Vagina (tissue), 2 donors: ENCODE measurements at regions not wholly inside any gene's neighbourhood (a gene's known extent, or its start where the extent isn't known, plus 50 kb on each side); places are given as distances from the start of the nearest gene placed in this dataset.

Source experiments
- DNase-seq, 2 donors: peaks; one replicate each; pipeline ENCODE4 v3.0.0-alpha.2; 2017; ENCODE audit errors: extremely low spot score in 2 of 2
- H3K27ac ChIP-seq: fragments of 200-600 bp; sonication (generic); one replicate; pipeline ENCODE4 v1.5.1; 2019
- H3K27me3 ChIP-seq: fragments of 200-600 bp; sonication (generic); one replicate; pipeline ENCODE4 v1.5.1; 2019
- H3K36me3 ChIP-seq, 2 donors: fragments of 200-600 bp; sonication (generic); one replicate each; pipeline ENCODE4 v1.5.1; 2017 to 2019
- H3K4me1 ChIP-seq: fragments of 200-600 bp; sonication (generic); one replicate; pipeline ENCODE4 v1.5.1; 2019
- H3K4me3 ChIP-seq, 2 donors: fragments of 200-600 bp; sonication (generic); 1 replicate in 1 of 2; 2 replicates in 1 of 2; pipeline ENCODE4 v1.5.1; 2016 to 2019
- H3K9me3 ChIP-seq: fragments of 200-600 bp; sonication (generic); one replicate; pipeline ENCODE4 v1.5.1; 2019
- POLR2A ChIP-seq, 2 donors: fragments of 450-650 bp; IDR thresholded peaks; one replicate each; pipeline ENCODE4 v1.6.1; 2017; ENCODE audit warnings: antibody characterized with exemption in 2 of 2, mild to moderate bottlenecking in 2 of 2, moderate library complexity in 2 of 2
- POLR2AphosphoS5 ChIP-seq, 2 donors: sonication (generic); formaldehyde crosslinking; IDR thresholded peaks; one replicate each; pipeline ENCODE4 v1.9.0; 2017; ENCODE audit warnings: antibody characterized with exemption in 2 of 2, mild to moderate bottlenecking in 2 of 2, low read depth in 1 of 2; ENCODE audit not compliant: insufficient read depth in 1 of 2
- intact Hi-C: fragments of 100-400 bp; cut with DNase I; formaldehyde crosslinking; loops from one replicate; pipeline ENCODE4 v1.15.1; 2023
- TF ChIP-seq, protein P1 (sequence below), 3 experiments: fragments of 450-650 bp in 2 of 3; fragments of 200-600 bp in 1 of 3; sonication (generic) in 1 of 3; IDR thresholded peaks; one replicate each; pipeline ENCODE4 v1.5.1; 2017 to 2019; ENCODE audit warnings: antibody characterized with exemption in 3 of 3, mild to moderate bottlenecking in 2 of 3, moderate library complexity in 2 of 3

DNA sequence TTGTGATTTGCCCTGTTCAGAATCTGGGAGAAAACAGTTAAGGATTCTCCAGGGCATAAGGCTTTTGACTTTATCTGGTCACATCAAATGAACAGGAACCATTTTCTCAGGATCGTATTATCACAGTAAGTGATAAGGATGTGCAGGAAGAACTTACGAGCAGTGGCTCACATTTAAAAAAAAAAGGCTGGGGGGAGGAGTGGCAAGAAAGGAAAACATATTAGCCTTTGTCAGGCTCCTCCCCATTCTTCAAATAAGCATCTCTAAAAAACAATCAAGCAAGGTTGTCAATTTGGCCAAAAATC, 234.3 kb upstream of the TMEM161B start:
- DNase-seq = no peak
- no peaks in the 10 kb centered on the region for H3K36me3 ChIP-seq
- intact Hi-C loops = no loop called here
- no peaks in the 10 kb centered on the region for H3K27me3 ChIP-seq
- peak overlapping the region; percentile 40 to 50 for H3K4me3 ChIP-seq
- TF ChIP-seq, protein P1, sequence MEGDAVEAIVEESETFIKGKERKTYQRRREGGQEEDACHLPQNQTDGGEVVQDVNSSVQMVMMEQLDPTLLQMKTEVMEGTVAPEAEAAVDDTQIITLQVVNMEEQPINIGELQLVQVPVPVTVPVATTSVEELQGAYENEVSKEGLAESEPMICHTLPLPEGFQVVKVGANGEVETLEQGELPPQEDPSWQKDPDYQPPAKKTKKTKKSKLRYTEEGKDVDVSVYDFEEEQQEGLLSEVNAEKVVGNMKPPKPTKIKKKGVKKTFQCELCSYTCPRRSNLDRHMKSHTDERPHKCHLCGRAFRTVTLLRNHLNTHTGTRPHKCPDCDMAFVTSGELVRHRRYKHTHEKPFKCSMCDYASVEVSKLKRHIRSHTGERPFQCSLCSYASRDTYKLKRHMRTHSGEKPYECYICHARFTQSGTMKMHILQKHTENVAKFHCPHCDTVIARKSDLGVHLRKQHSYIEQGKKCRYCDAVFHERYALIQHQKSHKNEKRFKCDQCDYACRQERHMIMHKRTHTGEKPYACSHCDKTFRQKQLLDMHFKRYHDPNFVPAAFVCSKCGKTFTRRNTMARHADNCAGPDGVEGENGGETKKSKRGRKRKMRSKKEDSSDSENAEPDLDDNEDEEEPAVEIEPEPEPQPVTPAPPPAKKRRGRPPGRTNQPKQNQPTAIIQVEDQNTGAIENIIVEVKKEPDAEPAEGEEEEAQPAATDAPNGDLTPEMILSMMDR (IDR thresholded peaks at IDR 0.05) = no peak
- no peak for TF ChIP-seq POLR2A (IDR thresholded peaks at IDR 0.05)
- TF ChIP-seq POLR2AphosphoS5 (IDR thresholded peaks at IDR 0.05; ENCODE audit: insufficient read depth in 1 of 2, low read depth in 1 of 2) = no peak
- H3K27ac ChIP-seq = peak overlapping the region; percentile 60
- no peaks in the 10 kb centered on the region for H3K4me1 ChIP-seq
- H3K9me3 ChIP-seq = no peaks in the 10 kb centered on the region

- H3K27ac ChIP-seq = peak overlapping the region; percentile 60
- no peak for DNase-seq
- TF ChIP-seq, protein P1 (IDR thresholded peaks at IDR 0.05) = no peak
- TF ChIP-seq POLR2AphosphoS5 (IDR thresholded peaks at IDR 0.05; ENCODE audit: insufficient read depth in 1 of 2, low read depth in 1 of 2) = no peak
- TF ChIP-seq POLR2A (IDR thresholded peaks at IDR 0.05) = no peak
These were observed 233.8 kb upstream of the TMEM161B start for GRCh38 chr5:88502179-88503040.

GRCh38 chr5:88495810-88496209, 227.2 kb upstream of the TMEM161B start:
- H3K27me3 ChIP-seq = no peaks in the 10 kb centered on the region
- no peak for DNase-seq
- intact Hi-C loops = no loop called here
- H3K9me3 ChIP-seq = no peaks in the 10 kb centered on the region
- no peaks in the 10 kb centered on the region for H3K36me3 ChIP-seq
- H3K4me1 ChIP-seq = no peaks in the 10 kb centered on the region
- no peak overlapping the region for H3K27ac ChIP-seq
- no peak overlapping the region for H3K4me3 ChIP-seq
- TF ChIP-seq, protein P1 (IDR thresholded peaks at IDR 0.05) = no peak
- TF ChIP-seq POLR2AphosphoS5 (IDR thresholded peaks at IDR 0.05; ENCODE audit: insufficient read depth in 1 of 2, low read depth in 1 of 2) (no peak), POLR2A (IDR thresholded peaks at IDR 0.05) (no peak)

More at GRCh38 chr5:88502179-88503040, 233.8 kb upstream of the TMEM161B start:
- H3K27me3 ChIP-seq = no peaks in the 10 kb centered on the region
- intact Hi-C loops = no loop called here
- H3K36me3 ChIP-seq = no peaks in the 10 kb centered on the region
- H3K9me3 ChIP-seq = no peaks in the 10 kb centered on the region
- peak overlapping the region; percentile 40 to 50 for H3K4me3 ChIP-seq
- no peaks in the 10 kb centered on the region for H3K4me1 ChIP-seq

GRCh38 chr5:88490874-88491273, 222.2 kb upstream of the TMEM161B start:
- no peak overlapping the region for H3K27ac ChIP-seq
- H3K4me1 ChIP-seq = no peaks in the 10 kb centered on the region
- TF ChIP-seq POLR2A (IDR thresholded peaks at IDR 0.05) (no peak), POLR2AphosphoS5 (IDR thresholded peaks at IDR 0.05; ENCODE audit: insufficient read depth in 1 of 2, low read depth in 1 of 2) (no peak)
- TF ChIP-seq, protein P1 (IDR thresholded peaks at IDR 0.05) = no peak
- H3K9me3 ChIP-seq = no peaks in the 10 kb centered on the region
- no peak overlapping the region for H3K4me3 ChIP-seq
- no peaks in the 10 kb centered on the region for H3K36me3 ChIP-seq
- intact Hi-C loops = no loop called here
- DNase-seq = no peak
- no peaks in the 10 kb centered on the region for H3K27me3 ChIP-seq

DNA sequence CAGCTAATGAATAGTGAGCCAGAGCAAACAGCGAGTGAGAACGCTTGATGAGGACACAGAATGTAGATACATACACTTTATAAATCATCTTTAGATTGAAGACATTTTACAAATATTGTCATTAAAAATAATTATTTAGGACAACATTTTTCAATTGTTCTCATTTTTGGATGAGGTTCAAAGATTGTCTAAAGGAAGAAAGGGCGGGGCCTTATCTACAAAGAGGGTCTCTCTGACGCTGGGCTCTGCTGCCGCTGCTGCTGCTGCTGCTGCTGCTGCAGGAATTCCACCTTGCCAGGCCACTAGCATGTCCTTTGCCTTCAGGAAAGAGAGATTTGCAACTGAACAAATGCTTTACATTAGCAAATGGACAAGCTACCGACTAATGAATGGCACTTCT, 220.7 kb upstream of the TMEM161B start:
- Histone ChIP-seq H3K4me1 (no peaks in the 10 kb centered on the region), H3K36me3 (no peaks in the 10 kb centered on the region), H3K4me3 (no peak overlapping the region), H3K9me3 (no peaks in the 10 kb centered on the region), H3K27me3 (no peaks in the 10 kb centered on the region), H3K27ac (no peak overlapping the region)
- no peak for DNase-seq
- TF ChIP-seq POLR2A (IDR thresholded peaks at IDR 0.05) (no peak), POLR2AphosphoS5 (IDR thresholded peaks at IDR 0.05; ENCODE audit: insufficient read depth in 1 of 2, low read depth in 1 of 2) (no peak)
- TF ChIP-seq, protein P1 (IDR thresholded peaks at IDR 0.05) = no peak
- intact Hi-C loops = no loop called here
